ENCODE measurements at regions not wholly inside any gene's neighbourhood (a gene's known extent, or its start where the extent isn't known, plus 50 kb on each side); places are given as distances from the start of the nearest gene placed in this dataset.

- TF ChIP-seq, protein P1, sequence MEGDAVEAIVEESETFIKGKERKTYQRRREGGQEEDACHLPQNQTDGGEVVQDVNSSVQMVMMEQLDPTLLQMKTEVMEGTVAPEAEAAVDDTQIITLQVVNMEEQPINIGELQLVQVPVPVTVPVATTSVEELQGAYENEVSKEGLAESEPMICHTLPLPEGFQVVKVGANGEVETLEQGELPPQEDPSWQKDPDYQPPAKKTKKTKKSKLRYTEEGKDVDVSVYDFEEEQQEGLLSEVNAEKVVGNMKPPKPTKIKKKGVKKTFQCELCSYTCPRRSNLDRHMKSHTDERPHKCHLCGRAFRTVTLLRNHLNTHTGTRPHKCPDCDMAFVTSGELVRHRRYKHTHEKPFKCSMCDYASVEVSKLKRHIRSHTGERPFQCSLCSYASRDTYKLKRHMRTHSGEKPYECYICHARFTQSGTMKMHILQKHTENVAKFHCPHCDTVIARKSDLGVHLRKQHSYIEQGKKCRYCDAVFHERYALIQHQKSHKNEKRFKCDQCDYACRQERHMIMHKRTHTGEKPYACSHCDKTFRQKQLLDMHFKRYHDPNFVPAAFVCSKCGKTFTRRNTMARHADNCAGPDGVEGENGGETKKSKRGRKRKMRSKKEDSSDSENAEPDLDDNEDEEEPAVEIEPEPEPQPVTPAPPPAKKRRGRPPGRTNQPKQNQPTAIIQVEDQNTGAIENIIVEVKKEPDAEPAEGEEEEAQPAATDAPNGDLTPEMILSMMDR (IDR thresholded peaks at IDR 0.05), result no peak
- TF ChIP-seq POLR2A (IDR thresholded peaks at IDR 0.05) (no peak), POLR2AphosphoS5 (IDR thresholded peaks at IDR 0.05) (no peak)
Measured at GRCh38 chr18:42287047-42287446, 332.0 kb downstream of the PIK3C3 start.
